Activated T-helper 2 cell treated with anti-CD3 and anti-CD28 coated beads, Interferon-gamma antibody, Interleukin-2, Interleukin-4, amounts not matched to agents 10 μg/mL and 5 μg/mL and 100 μg/mL, durations not matched to agents 14 hours and 24 hours and 36 hours (primary cell): ENCODE measurements at regions not wholly inside any gene's neighbourhood (a gene's known extent, or its start where the extent isn't known, plus 50 kb on each side); places are given as distances from the start of the nearest gene placed in this dataset.

Source experiments
- DNase-seq: peaks from one replicate; pipeline ENCODE4 v3.0.0; 2021; ENCODE audit warnings: low spot score
- H3K27ac Mint-ChIP-seq: one replicate; pipeline ENCODE4 v1.8.0; 2021; ENCODE audit warnings: mixed read lengths
- H3K27me3 Mint-ChIP-seq: one replicate; pipeline ENCODE4 v1.8.0; 2021; ENCODE audit warnings: low read depth, mixed read lengths
- H3K36me3 Mint-ChIP-seq: one replicate; pipeline ENCODE4 v1.8.0; 2021; ENCODE audit warnings: low read depth, mixed read lengths
- H3K4me1 Mint-ChIP-seq: one replicate; pipeline ENCODE4 v1.8.0; 2021; ENCODE audit warnings: low read depth, mixed read lengths
- H3K4me3 Mint-ChIP-seq: one replicate; pipeline ENCODE4 v1.8.0; 2021; ENCODE audit warnings: low read depth, mild to moderate bottlenecking, moderate library complexity, mixed read lengths
- H3K9me3 Mint-ChIP-seq: one replicate; pipeline ENCODE4 v1.8.0; 2021; ENCODE audit warnings: mixed read lengths
- intact Hi-C: fragments of 100-400 bp; cut with micrococcal nuclease; formaldehyde crosslinking; loops from one replicate; pipeline ENCODE4 v1.15.1; 2023

- no peaks in the 10 kb centered on the region for H3K9me3 Mint-ChIP-seq
Measured at GRCh38 chr3:159432682-159433340, 555.8 kb upstream of the IL12A start.

DNA sequence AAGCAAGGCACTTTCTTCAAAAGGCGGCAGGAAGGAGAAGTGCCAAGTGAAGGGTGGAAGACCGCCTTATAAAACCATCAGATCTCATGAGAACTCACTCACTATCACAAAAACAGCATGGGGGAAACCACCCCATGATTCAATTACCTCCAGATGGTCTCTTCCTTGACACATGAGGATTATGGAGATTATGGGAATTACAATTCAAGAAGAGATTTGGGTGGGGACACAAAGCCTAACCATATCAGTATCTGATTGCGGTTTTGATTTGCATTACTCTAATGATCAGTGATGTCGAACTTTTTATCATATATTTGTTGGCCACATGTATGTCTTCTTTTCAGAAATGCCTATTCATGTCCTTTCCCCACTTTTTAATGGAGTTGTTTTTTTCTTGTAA, 549.3 kb upstream of the IL12A start:
- H3K27ac Mint-ChIP-seq, result no peak overlapping the region
- intact Hi-C loops, result no loop called here
- no peak overlapping the region for H3K4me3 Mint-ChIP-seq
- H3K36me3 Mint-ChIP-seq, result no peaks in the 10 kb centered on the region
- no peaks in the 10 kb centered on the region for H3K27me3 Mint-ChIP-seq
- no peak for DNase-seq
- no peaks in the 10 kb centered on the region for H3K4me1 Mint-ChIP-seq
- peaks cover 6% of the 10 kb centered on the region for H3K9me3 Mint-ChIP-seq

More at GRCh38 chr3:159432682-159433340, 555.8 kb upstream of the IL12A start:
- DNase-seq, result no peak
- Mint-ChIP-seq H3K27ac (no peak overlapping the region), H3K4me1 (no peaks in the 10 kb centered on the region), H3K36me3 (no peaks in the 10 kb centered on the region), H3K4me3 (no peak overlapping the region), H3K27me3 (no peaks in the 10 kb centered on the region)
- intact Hi-C loops, result no loop called here

DNA sequence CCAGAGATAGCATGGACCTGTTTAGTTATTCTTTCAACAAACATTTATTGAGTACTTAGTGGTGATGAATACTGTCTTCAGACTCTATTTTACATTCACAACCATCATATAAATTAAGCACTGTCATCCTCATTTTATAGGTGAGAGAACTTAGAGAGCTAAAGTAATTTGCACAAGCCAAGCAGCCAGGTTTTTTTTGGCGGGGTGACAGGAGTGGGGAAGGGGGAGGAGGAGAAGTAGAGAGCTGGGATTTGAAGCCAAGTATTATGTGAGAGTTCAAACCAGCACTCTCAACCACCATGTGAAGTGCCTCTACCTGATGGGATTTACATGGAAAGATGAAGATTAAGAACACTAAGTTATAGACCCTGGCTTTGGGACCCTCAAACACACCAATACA, 547.4 kb upstream of the IL12A start:
- DNase-seq, result no peak
- Mint-ChIP-seq H3K27me3 (no peaks in the 10 kb centered on the region), H3K27ac (no peak overlapping the region), H3K9me3 (peaks cover 9% of the 10 kb centered on the region), H3K36me3 (no peaks in the 10 kb centered on the region), H3K4me1 (no peaks in the 10 kb centered on the region), H3K4me3 (no peak overlapping the region)
- intact Hi-C loops, result no loop called here

- Mint-ChIP-seq H3K27me3 (no peaks in the 10 kb centered on the region), H3K9me3 (peaks cover 9% of the 10 kb centered on the region)
- DNase-seq, result no peak
Measured at GRCh38 chr3:159443266-159443665, 545.4 kb upstream of the IL12A start.

GRCh38 chr3:159447841-159448240, 540.8 kb upstream of the IL12A start:
- no peak overlapping the region for H3K4me3 Mint-ChIP-seq
- H3K27me3 Mint-ChIP-seq, result no peaks in the 10 kb centered on the region
- H3K4me1 Mint-ChIP-seq, result no peaks in the 10 kb centered on the region
- DNase-seq, result no peak
- H3K27ac Mint-ChIP-seq, result no peak overlapping the region
- intact Hi-C loops, result no loop called here
- no peaks in the 10 kb centered on the region for H3K36me3 Mint-ChIP-seq
- peaks cover 3% of the 10 kb centered on the region for H3K9me3 Mint-ChIP-seq

More at GRCh38 chr3:159443266-159443665, 545.4 kb upstream of the IL12A start:
- no peak overlapping the region for H3K27ac Mint-ChIP-seq
- no peaks in the 10 kb centered on the region for H3K36me3 Mint-ChIP-seq
- intact Hi-C loops, result no loop called here
- H3K4me3 Mint-ChIP-seq, result no peak overlapping the region
- H3K4me1 Mint-ChIP-seq, result no peaks in the 10 kb centered on the region

- H3K36me3 Mint-ChIP-seq, result no peaks in the 10 kb centered on the region
- intact Hi-C loops, result no loop called here
- H3K9me3 Mint-ChIP-seq, result peaks cover 3% of the 10 kb centered on the region
- no peak overlapping the region for H3K4me3 Mint-ChIP-seq
- no peaks in the 10 kb centered on the region for H3K27me3 Mint-ChIP-seq
- H3K27ac Mint-ChIP-seq, result no peak overlapping the region
- H3K4me1 Mint-ChIP-seq, result no peaks in the 10 kb centered on the region
- no peak for DNase-seq
Measured at GRCh38 chr3:159448902-159449301, 539.7 kb upstream of the IL12A start.

DNA sequence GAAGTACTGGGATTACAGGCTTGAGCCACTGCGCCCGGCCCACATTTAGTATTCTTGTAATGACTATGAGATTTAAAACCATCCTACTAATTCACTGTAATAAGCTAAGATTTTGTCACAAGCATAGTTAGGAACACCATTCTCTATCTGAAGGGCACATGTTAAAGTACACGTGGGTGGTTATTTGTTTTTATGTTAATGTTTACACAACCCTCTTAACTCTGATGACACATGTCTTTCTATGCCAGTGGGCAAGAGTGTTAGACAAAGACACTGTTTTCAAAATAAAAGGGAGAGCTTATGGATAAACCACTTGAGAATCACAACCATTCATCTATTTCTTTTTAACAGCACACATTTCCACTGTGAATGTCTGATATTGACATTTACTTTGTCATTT, 537.6 kb upstream of the IL12A start:
- no peak overlapping the region for H3K4me3 Mint-ChIP-seq
- no peak for DNase-seq
- no peaks in the 10 kb centered on the region for H3K27me3 Mint-ChIP-seq
- intact Hi-C loops, result no loop called here
- no peak overlapping the region for H3K27ac Mint-ChIP-seq
- H3K36me3 Mint-ChIP-seq, result no peaks in the 10 kb centered on the region
- H3K9me3 Mint-ChIP-seq, result no peaks in the 10 kb centered on the region
- H3K4me1 Mint-ChIP-seq, result no peaks in the 10 kb centered on the region

DNA sequence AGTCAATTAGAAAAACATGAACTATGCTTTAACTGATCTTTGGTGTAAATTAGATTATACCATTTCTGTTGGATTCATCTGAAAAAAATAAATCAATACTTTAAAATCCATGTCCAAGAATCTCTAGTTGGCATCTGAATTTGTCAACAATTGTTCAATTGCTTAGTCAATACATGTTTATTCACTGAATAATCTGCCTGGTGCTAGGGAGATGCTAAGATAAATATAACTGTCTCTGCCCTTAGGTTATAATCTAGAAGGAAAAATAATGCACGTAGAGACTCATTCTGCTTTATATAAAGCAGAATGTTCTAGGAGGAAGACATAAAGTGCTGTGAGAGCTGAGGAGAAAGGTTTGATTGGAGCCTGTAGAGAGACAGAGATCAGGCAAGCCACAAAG, 537.2 kb upstream of the IL12A start:
- Mint-ChIP-seq H3K27ac (no peak overlapping the region), H3K4me1 (no peaks in the 10 kb centered on the region), H3K9me3 (no peaks in the 10 kb centered on the region), H3K36me3 (no peaks in the 10 kb centered on the region), H3K27me3 (no peaks in the 10 kb centered on the region), H3K4me3 (no peak overlapping the region)
- intact Hi-C loops, result no loop called here
- DNase-seq, result no peak

- no peak overlapping the region for H3K27ac Mint-ChIP-seq
- intact Hi-C loops, result no loop called here
- no peaks in the 10 kb centered on the region for H3K27me3 Mint-ChIP-seq
- no peaks in the 10 kb centered on the region for H3K36me3 Mint-ChIP-seq
- no peaks in the 10 kb centered on the region for H3K4me1 Mint-ChIP-seq
- H3K4me3 Mint-ChIP-seq, result no peak overlapping the region
- no peak for DNase-seq
- no peaks in the 10 kb centered on the region for H3K9me3 Mint-ChIP-seq
Measured at GRCh38 chr3:159453036-159453435, 535.6 kb upstream of the IL12A start.

GRCh38 chr3:159453945-159454344, 534.7 kb upstream of the IL12A start:
- H3K4me3 Mint-ChIP-seq, result no peak overlapping the region
- H3K36me3 Mint-ChIP-seq, result no peaks in the 10 kb centered on the region
- H3K9me3 Mint-ChIP-seq, result no peaks in the 10 kb centered on the region
- H3K4me1 Mint-ChIP-seq, result no peaks in the 10 kb centered on the region
- no peak for DNase-seq
- H3K27ac Mint-ChIP-seq, result no peak overlapping the region
- intact Hi-C loops, result no loop called here
- H3K27me3 Mint-ChIP-seq, result no peaks in the 10 kb centered on the region

DNA sequence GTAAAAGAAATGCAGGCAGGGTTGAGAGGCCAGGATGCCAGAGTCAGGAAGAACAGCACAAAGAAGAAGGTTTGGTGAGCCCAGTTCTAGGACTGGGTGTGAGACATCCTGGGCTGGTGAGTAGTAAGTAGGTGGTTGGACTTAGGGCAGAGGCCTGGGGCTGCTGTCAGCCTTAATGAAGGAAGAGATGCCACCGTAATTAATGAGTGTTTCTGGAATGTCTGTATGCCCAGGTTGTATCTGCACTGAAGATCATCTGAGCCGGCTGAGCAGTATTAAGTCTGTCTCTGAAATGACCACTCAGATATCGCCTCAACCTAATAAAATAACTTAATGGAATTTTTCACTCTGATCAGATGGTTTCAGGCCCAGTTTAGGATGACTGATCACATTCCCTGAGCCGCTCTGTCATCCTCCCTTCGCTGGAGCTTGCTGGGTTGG, 532.9 kb upstream of the IL12A start:
- Mint-ChIP-seq H3K27me3 (no peaks in the 10 kb centered on the region), H3K27ac (no peak overlapping the region), H3K4me3 (no peak overlapping the region), H3K4me1 (no peaks in the 10 kb centered on the region), H3K9me3 (no peaks in the 10 kb centered on the region), H3K36me3 (no peaks in the 10 kb centered on the region)
- intact Hi-C loops, result no loop called here
- DNase-seq, result no peak

DNA sequence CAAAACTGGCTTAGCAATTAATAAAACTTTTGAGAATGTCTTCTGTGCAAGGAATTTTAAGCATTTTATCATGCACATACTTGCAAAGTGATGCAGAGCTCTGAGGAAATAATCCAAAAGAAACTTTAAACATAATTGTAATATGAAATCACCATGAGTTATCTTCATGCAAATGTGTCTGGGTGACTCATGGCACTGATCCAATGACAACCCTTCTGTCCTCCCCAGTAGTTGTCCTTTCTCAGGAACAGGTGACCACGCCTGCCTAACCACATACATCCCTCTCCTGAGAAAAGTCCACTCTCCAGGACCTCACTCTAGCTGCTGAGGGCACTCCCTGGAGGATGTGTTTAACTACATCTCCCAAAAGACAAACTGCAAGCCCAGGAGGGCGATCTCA, 530.6 kb upstream of the IL12A start:
- H3K4me3 Mint-ChIP-seq, result no peak overlapping the region
- no peak for DNase-seq
- no peaks in the 10 kb centered on the region for H3K9me3 Mint-ChIP-seq
- H3K4me1 Mint-ChIP-seq, result no peaks in the 10 kb centered on the region
- H3K27me3 Mint-ChIP-seq, result no peaks in the 10 kb centered on the region
- no peak overlapping the region for H3K27ac Mint-ChIP-seq
- H3K36me3 Mint-ChIP-seq, result no peaks in the 10 kb centered on the region
- intact Hi-C loops, result no loop called here

- Mint-ChIP-seq H3K27ac (no peak overlapping the region), H3K4me1 (no peaks in the 10 kb centered on the region), H3K9me3 (no peaks in the 10 kb centered on the region), H3K27me3 (no peaks in the 10 kb centered on the region), H3K36me3 (no peaks in the 10 kb centered on the region), H3K4me3 (no peak overlapping the region)
- no peak for DNase-seq
- intact Hi-C loops, result no loop called here
Measured at GRCh38 chr3:159458982-159459381, 529.7 kb upstream of the IL12A start.

GRCh38 chr3:159472611-159473010, 516.0 kb upstream of the IL12A start:
- Mint-ChIP-seq H3K9me3 (no peaks in the 10 kb centered on the region), H3K4me1 (no peaks in the 10 kb centered on the region), H3K27me3 (no peaks in the 10 kb centered on the region), H3K27ac (no peak overlapping the region), H3K4me3 (no peak overlapping the region), H3K36me3 (no peaks in the 10 kb centered on the region)
- intact Hi-C loops, result no loop called here
- DNase-seq, result no peak
